ENCODE measurements at regions not wholly inside any gene's neighbourhood (a gene's known extent, or its start where the extent isn't known, plus 50 kb on each side); places are given as distances from the start of the nearest gene placed in this dataset.

DNA sequence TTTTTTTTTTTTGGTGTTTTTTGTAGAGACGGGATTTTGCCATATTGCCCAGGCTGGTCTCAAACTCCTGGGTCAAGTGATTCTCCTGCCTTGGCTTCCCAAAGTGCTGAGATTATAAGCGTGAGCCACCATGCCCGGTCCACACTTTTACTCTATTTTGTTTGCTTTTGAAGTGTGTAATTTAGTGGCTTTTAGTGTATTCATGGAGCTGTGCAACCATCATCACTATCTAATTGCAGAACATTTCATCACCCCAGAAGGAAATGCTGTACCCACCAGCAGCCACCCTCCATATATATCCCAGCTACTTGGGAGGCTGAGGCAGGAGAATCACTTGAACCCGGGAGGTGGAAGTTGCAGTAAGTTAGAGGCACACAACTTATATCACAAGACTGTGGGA is 136.9 kb upstream of the ERRFI1 start:
- H4K20me1 ChIP-seq (ENCODE audit: low read length) = no peaks in the 10 kb centered on the region
- H3K9me3 ChIP-seq (ENCODE audit: low read length) = no peaks in the 10 kb centered on the region
- ATAC-seq = no peak
- H3K9me2 ChIP-seq (replicated peaks; ENCODE audit: low read length) = no peaks in the 10 kb centered on the region
- H3K4me2 ChIP-seq (ENCODE audit: low read length) = no peak overlapping the region
- no peaks in the 10 kb centered on the region for H3K36me3 ChIP-seq (ENCODE audit: low read depth, low read length)
- CTCF ChIA-PET = no interaction called here
- DNase-seq = no peak
- H3K79me2 ChIP-seq (ENCODE audit: low read length) = no peaks in the 10 kb centered on the region
- peaks cover 8% of the 10 kb centered on the region; the same call in 1 of the 2 replicates for H3K4me1 ChIP-seq (ENCODE audit: insufficient read depth, low read length)
- no peak overlapping the region for H2AFZ ChIP-seq (ENCODE audit: low read length)
- no peak overlapping the region for H3K4me3 ChIP-seq (ENCODE audit: low read length)
- intact Hi-C loops (cut with micrococcal nuclease) = no loop called here
- TF ChIP-seq CTCF (conservative IDR thresholded peaks at IDR 0.05; ENCODE audit: low read depth, low read length) = no peak
- no peak for TF ChIP-seq EZH2phosphoT487 (IDR thresholded peaks at IDR 0.05; ENCODE audit: borderline replicate concordance, low read length)
- no peak for TF ChIP-seq EZH2 (IDR thresholded peaks at IDR 0.05; ENCODE audit: low read length, unreplicated experiment)
- H3F3A ChIP-seq (ENCODE audit: low read length, unreplicated experiment) = no peaks in the 10 kb centered on the region
- no peaks in the 10 kb centered on the region for H3K27me3 ChIP-seq (ENCODE audit: low read length)
- no TSS peak for BruUV-seq (replicated peaks)
- no peak overlapping the region for H3K9ac ChIP-seq (ENCODE audit: low read length)
- POLR2A ChIA-PET (ENCODE audit: unreplicated experiment) = interaction anchor here (0.6 kb wide), 1 partner anchor 87 kb away, joined by 6 read pairs; no protein-coding TSS in a partner anchor
- no peak overlapping the region for H3K27ac ChIP-seq (ENCODE audit: low read length)

DNA sequence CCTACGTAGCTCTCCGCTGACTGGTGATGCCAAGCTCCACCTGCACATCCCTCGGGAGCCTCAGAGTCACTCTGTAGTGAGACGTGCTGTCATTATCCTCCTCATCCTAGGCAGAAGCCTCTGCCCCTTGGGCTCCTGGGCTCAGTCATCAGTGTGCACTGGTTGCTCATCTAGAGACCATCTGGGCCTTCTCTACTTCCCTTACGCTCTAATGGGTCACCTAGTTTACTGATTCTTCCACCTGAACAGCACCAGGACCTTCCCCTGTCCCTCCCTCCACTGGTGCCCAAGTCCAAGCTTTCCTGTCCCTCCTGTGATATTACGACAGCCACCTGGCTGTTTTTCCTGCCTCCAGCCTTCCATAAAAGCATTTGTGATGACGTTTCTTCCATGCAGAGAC is 136.1 kb upstream of the ERRFI1 start:
- no peak overlapping the region for H2AFZ ChIP-seq (ENCODE audit: low read length)
- no peaks in the 10 kb centered on the region for H3K27me3 ChIP-seq (ENCODE audit: low read length)
- H3K9ac ChIP-seq (ENCODE audit: low read length) = no peak overlapping the region
- H3K4me3 ChIP-seq (ENCODE audit: low read length) = no peak overlapping the region
- H3K36me3 ChIP-seq (ENCODE audit: low read depth, low read length) = no peaks in the 10 kb centered on the region
- no peaks in the 10 kb centered on the region for H3F3A ChIP-seq (ENCODE audit: low read length, unreplicated experiment)
- no peak overlapping the region for H3K27ac ChIP-seq (ENCODE audit: low read length)
- H3K4me1 ChIP-seq (ENCODE audit: insufficient read depth, low read length) = peaks cover 3% of the 10 kb centered on the region; the same call in 1 of the 2 replicates
- no TSS peak for BruUV-seq (replicated peaks)
- ChIA-PET CTCF (no interaction called here), POLR2A (ENCODE audit: unreplicated experiment) (interaction anchor here (0.6 kb wide), 1 partner anchor 86 kb away, joined by 6 read pairs; no protein-coding TSS in a partner anchor)
- intact Hi-C loops (cut with micrococcal nuclease) = no loop called here
- no peaks in the 10 kb centered on the region for H4K20me1 ChIP-seq (ENCODE audit: low read length)
- no peaks in the 10 kb centered on the region for H3K79me2 ChIP-seq (ENCODE audit: low read length)
- TF ChIP-seq CTCF (conservative IDR thresholded peaks at IDR 0.05; ENCODE audit: low read depth, low read length) (no peak), EZH2 (IDR thresholded peaks at IDR 0.05; ENCODE audit: low read length, unreplicated experiment) (no peak), EZH2phosphoT487 (IDR thresholded peaks at IDR 0.05; ENCODE audit: borderline replicate concordance, low read length) (no peak)
- ATAC-seq = no peak
- no peak overlapping the region for H3K4me2 ChIP-seq (ENCODE audit: low read length)
- H3K9me2 ChIP-seq (replicated peaks; ENCODE audit: low read length) = no peaks in the 10 kb centered on the region
- no peak for DNase-seq
- H3K9me3 ChIP-seq (ENCODE audit: low read length) = no peaks in the 10 kb centered on the region

DNA sequence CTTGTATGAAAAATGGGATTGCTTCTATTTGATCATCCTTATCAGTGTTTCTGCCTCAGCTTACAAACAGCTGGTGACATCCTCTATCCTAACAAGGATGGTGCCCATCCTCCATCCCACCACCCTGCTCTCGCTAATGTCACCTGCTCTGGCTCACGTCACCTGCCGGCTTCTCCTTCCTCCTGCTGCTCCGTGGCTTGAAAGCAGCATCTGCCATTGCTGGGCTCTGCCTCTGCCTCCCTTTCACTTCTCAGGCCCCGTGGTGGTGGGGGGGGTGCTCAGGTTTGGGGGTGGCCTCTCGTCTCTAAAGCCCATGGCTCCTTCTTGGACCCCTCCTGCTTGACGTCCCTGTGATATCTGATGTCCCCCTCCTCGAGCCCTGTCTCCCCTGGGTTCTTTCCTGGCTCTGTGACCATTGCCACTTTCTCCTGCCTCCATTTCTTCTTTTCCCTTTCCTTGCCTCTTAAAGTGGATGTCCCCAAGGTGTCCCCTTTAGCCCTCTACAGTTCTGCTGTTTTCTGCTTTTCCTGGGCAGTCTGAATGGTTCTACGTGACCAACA is 135.5 kb upstream of the ERRFI1 start:
- Histone ChIP-seq H3K4me3 (ENCODE audit: low read length) (no peak overlapping the region), H3K36me3 (ENCODE audit: low read depth, low read length) (no peaks in the 10 kb centered on the region), H3K27me3 (ENCODE audit: low read length) (no peaks in the 10 kb centered on the region), H3K79me2 (ENCODE audit: low read length) (no peaks in the 10 kb centered on the region), H3F3A (ENCODE audit: low read length, unreplicated experiment) (no peaks in the 10 kb centered on the region), H3K4me1 (ENCODE audit: insufficient read depth, low read length) (no peaks in the 10 kb centered on the region), H3K9me2 (replicated peaks; ENCODE audit: low read length) (no peaks in the 10 kb centered on the region), H3K4me2 (ENCODE audit: low read length) (no peak overlapping the region), H3K27ac (ENCODE audit: low read length) (no peak overlapping the region), H2AFZ (ENCODE audit: low read length) (no peak overlapping the region), H3K9me3 (ENCODE audit: low read length) (no peaks in the 10 kb centered on the region), H4K20me1 (ENCODE audit: low read length) (no peaks in the 10 kb centered on the region), H3K9ac (ENCODE audit: low read length) (no peak overlapping the region)
- POLR2A ChIA-PET (ENCODE audit: unreplicated experiment) = no interaction called here
- CTCF ChIA-PET = no interaction called here
- intact Hi-C loops (cut with micrococcal nuclease) = no loop called here
- no TSS peak for BruUV-seq (replicated peaks)
- ATAC-seq (no peak), DNase-seq (no peak)
- TF ChIP-seq EZH2phosphoT487 (IDR thresholded peaks at IDR 0.05; ENCODE audit: borderline replicate concordance, low read length) (no peak), CTCF (conservative IDR thresholded peaks at IDR 0.05; ENCODE audit: low read depth, low read length) (no peak), EZH2 (IDR thresholded peaks at IDR 0.05; ENCODE audit: low read length, unreplicated experiment) (no peak)
